K562 (cell line): ENCODE measurements at regions not wholly inside any gene's neighbourhood (a gene's known extent, or its start where the extent isn't known, plus 50 kb on each side); places are given as distances from the start of the nearest gene placed in this dataset.

Experiments
- ATAC-seq: fragments of 200-7000 bp; cut with Tn5 transposase; 3 replicates; pipeline ENCODE4 v1.9.1; 2020; ENCODE audit warnings: moderate library complexity
- BruUV-seq: library from RNA; stranded (reverse); fragments of 400-500 nt; replicated peaks from 2 replicates; lab custom pipeline; 2021; lab: Mats Ljungman, UMichigan
- CTCF ChIA-PET: fragments of 300-600 bp; formaldehyde crosslinking; extraction: SDS; loops from one replicate; lab custom pipeline; 2021; ENCODE audit warnings: low intra/inter-chr PET ratio; lab: Yijun Ruan, JAX
- POLR2A ChIA-PET: fragments of 300-600, 350-650 bp; sonication (Branson Sonifier 250); formaldehyde crosslinking; extraction: SDS; loops from one replicate; lab custom pipeline; 2021; ENCODE audit warnings: antibody characterized with exemption, inconsistent platforms; lab: Yijun Ruan, JAX
- DNase-seq, 4 experiments: peaks; one replicate each; pipeline versions ENCODE4 v3.0.0 to v3.0.0-alpha.2; 2011 to 2018; ENCODE audit warnings: low spot score in 3 of 4, mixed read lengths in 3 of 4; ENCODE audit errors: extremely low read depth in 1 of 4
- FAIRE-seq: peaks from 2 replicates; lab custom pipeline; 2011; peaks lifted over from hg19 to GRCh38; lab: Jason Lieb, UNC
- H2AFZ ChIP-seq: 2 replicates; pipeline ENCODE4 v1.6.0; 2011; ENCODE audit warnings: low read depth, low read length, control low read depth, inconsistent platforms
- H3K27ac ChIP-seq: fragments of 200-600 bp; 3 replicates; pipeline ENCODE4 v1.8.0; 2011; ENCODE audit warnings: low read depth, mild to moderate bottlenecking, control low read depth, inconsistent platforms, low read length, moderate library complexity, mixed read lengths; ENCODE audit errors: extremely low read depth
- H3K27me3 ChIP-seq, 2 experiments: fragments of 300-600 bp in 1 of 2; 2 replicates in 1 of 2; 3 replicates in 1 of 2; pipeline versions ENCODE4 v1.6.0 to v1.8.0; 2011; ENCODE audit warnings: inconsistent platforms in 2 of 2, low read length in 2 of 2, mild to moderate bottlenecking in 1 of 2, mixed read lengths in 1 of 2, moderate library complexity in 1 of 2; ENCODE audit not compliant: control insufficient read depth in 2 of 2, insufficient read depth in 2 of 2
- H3K36me3 ChIP-seq: fragments of 300-600 bp; 3 replicates; pipeline ENCODE4 v1.8.0; 2011; ENCODE audit warnings: mild to moderate bottlenecking, low read length, inconsistent platforms; ENCODE audit not compliant: control insufficient read depth, insufficient read depth
- H3K4me1 ChIP-seq, 2 experiments: fragments of 200-600 bp in 1 of 2; replicated peaks in 1 of 2; 2 replicates in 1 of 2; 3 replicates in 1 of 2; pipeline versions ENCODE4 v1.5.1 to v1.8.0; 2011; ENCODE audit warnings: inconsistent platforms in 2 of 2, low read length in 2 of 2, mild to moderate bottlenecking in 1 of 2, mixed read lengths in 1 of 2, moderate library complexity in 1 of 2; ENCODE audit not compliant: control insufficient read depth in 2 of 2, insufficient read depth in 2 of 2
- H3K4me2 ChIP-seq: 2 replicates; pipeline ENCODE4 v1.6.1; 2011; ENCODE audit warnings: low read length, control low read depth, inconsistent platforms, mixed read lengths; ENCODE audit not compliant: insufficient read depth
- H3K4me3 ChIP-seq: fragments of 200-600 bp; sonication (generic), shearing (Covaris generic); 2 replicates; pipeline ENCODE4 v1.5.1; 2016; ENCODE audit warnings: control low read depth, inconsistent platforms
- H3K79me2 ChIP-seq: fragments of 200-600 bp; 3 replicates; pipeline ENCODE4 v1.8.0; 2011; ENCODE audit warnings: low read length, inconsistent platforms; ENCODE audit not compliant: control insufficient read depth, insufficient read depth
- H3K9ac ChIP-seq, 2 experiments: 2 replicates each; pipeline versions ENCODE4 v1.6.0 to v1.6.1; 2011; ENCODE audit warnings: low read depth in 2 of 2, low read length in 2 of 2, control low read depth in 1 of 2, inconsistent platforms in 1 of 2, mild to moderate bottlenecking in 1 of 2, mixed read lengths in 1 of 2; ENCODE audit not compliant: insufficient read depth in 1 of 2
- H3K9me1 ChIP-seq: one replicate; pipeline ENCODE4 v1.6.0; 2011; ENCODE audit warnings: inconsistent platforms, mild to moderate bottlenecking, low read length, moderate library complexity; ENCODE audit not compliant: control insufficient read depth, insufficient read depth
- H3K9me3 ChIP-seq: replicated peaks from 2 replicates; pipeline ENCODE4 v1.5.1; 2011; ENCODE audit warnings: low read depth, low read length, inconsistent platforms; ENCODE audit not compliant: control insufficient read depth, insufficient read depth
- H4K20me1 ChIP-seq: replicated peaks from 2 replicates; pipeline ENCODE4 v1.6.1; 2011; ENCODE audit warnings: low read length, inconsistent platforms, mixed read lengths; ENCODE audit not compliant: control insufficient read depth, insufficient read depth
- IFI16 ChIP-seq: fragments of 250-450 bp; sonication (Bioruptor Pico); IDR thresholded peaks from 2 replicates; pipeline ENCODE4 v2.1.2; 2022; ENCODE audit warnings: mild to moderate bottlenecking, inconsistent platforms
- KLF13 ChIP-seq: fragments of 450-650 bp; IDR thresholded peaks from 2 replicates; pipeline ENCODE4 v1.6.1; 2016; ENCODE audit warnings: missing genetic modification characterization, low read depth, mild to moderate bottlenecking, missing compliant biosample characterization, moderate library complexity, borderline replicate concordance
- MED1 ChIP-seq: sonication (generic); formaldehyde crosslinking; IDR thresholded peaks from 2 replicates; pipeline ENCODE4 v1.8.1; 2023; ENCODE audit warnings: missing genetic modification reagents, borderline replicate concordance
- PHF8 ChIP-seq: fragments of 200-600 bp; sonication (generic); IDR thresholded peaks from 2 replicates; pipeline ENCODE4 v1.6.1; 2012; ENCODE audit warnings: mixed run types, mild to moderate bottlenecking, inconsistent platforms, low read length, moderate library complexity, borderline replicate concordance
- PTTG1 ChIP-seq: fragments of 450-650 bp; IDR thresholded peaks from 2 replicates; pipeline ENCODE4 v1.6.1; 2016; ENCODE audit warnings: low read depth, mild to moderate bottlenecking, missing genetic modification characterization, missing compliant biosample characterization
- SNAPC5 ChIP-seq: fragments of 250-450 bp; sonication (Bioruptor Pico); IDR thresholded peaks from 2 replicates; pipeline ENCODE4 v1.8.0; 2021; ENCODE audit warnings: moderate library complexity, mild to moderate bottlenecking, inconsistent platforms
- TRIM24 ChIP-seq, 2 experiments: fragments of 450-650 bp; IDR thresholded peaks; 2 replicates each; pipeline ENCODE4 v1.6.1; 2016
- ZKSCAN8 ChIP-seq: fragments of 200-800 bp; sonication (Bioruptor generic); IDR thresholded peaks from 2 replicates; pipeline ENCODE4 v1.6.1; 2016; ENCODE audit warnings: missing genetic modification characterization, missing compliant biosample characterization
- ZNF146 ChIP-seq: IDR thresholded peaks from one replicate; pipeline ENCODE4 v1.6.1; 2018; ENCODE audit warnings: missing compliant biosample characterization; ENCODE audit not compliant: unreplicated experiment
- ZNF639 ChIP-seq, 2 experiments: fragments of 200-800 bp in 1 of 2; sonication (Bioruptor generic) in 1 of 2; sonication (generic) in 1 of 2; formaldehyde crosslinking in 1 of 2; IDR thresholded peaks in 1 of 2; conservative IDR thresholded peaks in 1 of 2; 2 replicates each; pipeline versions ENCODE4 v1.5.0 to v1.6.1; 2016 to 2020; ENCODE audit warnings: missing compliant biosample characterization in 1 of 2, missing genetic modification characterization in 1 of 2, missing genetic modification reagents in 1 of 2
- WGBS: fragments of 100-300 bp; shearing (Covaris generic); methylation state at CpG from one replicate; pipeline ENCODE4 v1.1.6; 2016; ENCODE audit warnings: low coverage, mixed read lengths; ENCODE audit not compliant: insufficient coverage; ENCODE audit errors: missing lambda C conversion rate; 5-methylcytosine and 5-hydroxymethylcytosine counted together
- in situ Hi-C: fragments of 300-500 bp; cut with MboI; formaldehyde crosslinking; loops from 4 replicates; pipeline ENCODE4 v1.15.0; 2018; ENCODE audit warnings: inconsistent platforms, mixed read lengths
- intact Hi-C: fragments of 100-400 bp; cut with micrococcal nuclease; formaldehyde crosslinking; loops from 2 replicates; pipeline ENCODE4 v1.14.2; 2022
- TF ChIP-seq, protein P1 (sequence below), 3 experiments: fragments of 200-800 bp in 1 of 3; sonication (Bioruptor generic) in 1 of 3; sonication (generic) in 1 of 3; formaldehyde crosslinking in 1 of 3; IDR thresholded peaks; 2 replicates each; pipeline versions ENCODE4 v1.6.1 to v1.8.0; 2016 to 2022; ENCODE audit warnings: mild to moderate bottlenecking in 2 of 3, missing compliant biosample characterization in 2 of 3, missing genetic modification characterization in 2 of 3, missing genetic modification reagents in 1 of 3

DNA sequence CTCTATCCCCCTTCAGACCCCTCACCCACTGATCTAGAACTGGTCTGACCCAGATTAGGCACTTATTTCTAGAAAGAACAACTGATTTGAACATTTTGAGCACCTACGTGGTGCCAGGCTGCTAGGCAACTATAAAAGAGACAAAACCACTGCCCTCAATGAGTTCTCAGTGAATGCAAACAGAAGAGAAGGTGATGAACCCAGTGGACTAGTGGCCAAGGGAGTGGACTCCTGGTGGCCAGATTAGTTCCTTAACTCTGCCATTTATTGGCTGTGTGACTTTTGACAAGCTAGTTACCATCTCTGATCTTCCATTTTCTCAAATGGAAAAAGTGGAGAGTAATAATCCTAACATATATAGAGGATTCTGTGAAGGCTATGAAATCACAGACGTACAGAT, 259.1 kb upstream of the SALL1 start (continued):
- no peak for TF ChIP-seq ZNF639 (CRISPR knock-in tag; conservative IDR thresholded peaks at IDR 0.05 in 1 of 2, IDR thresholded peaks at IDR 0.05 in 1 of 2)
- TF ChIP-seq, protein P1, sequence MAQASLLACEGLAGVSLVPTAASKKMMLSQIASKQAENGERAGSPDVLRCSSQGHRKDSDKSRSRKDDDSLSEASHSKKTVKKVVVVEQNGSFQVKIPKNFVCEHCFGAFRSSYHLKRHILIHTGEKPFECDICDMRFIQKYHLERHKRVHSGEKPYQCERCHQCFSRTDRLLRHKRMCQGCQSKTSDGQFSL (CRISPR knock-in tag; IDR thresholded peaks at IDR 0.05) = no peak
- TF ChIP-seq, protein P1 (tag; IDR thresholded peaks at IDR 0.05) = no peak
- no peak for TF ChIP-seq MED1 (CRISPR knock-in tag)
- no peak for TF ChIP-seq ZKSCAN8 (CRISPR knock-in tag)
- no peak for TF ChIP-seq IFI16 (CRISPR knock-in tag)
- no peak for TF ChIP-seq SNAPC5 (CRISPR knock-in tag)

DNA sequence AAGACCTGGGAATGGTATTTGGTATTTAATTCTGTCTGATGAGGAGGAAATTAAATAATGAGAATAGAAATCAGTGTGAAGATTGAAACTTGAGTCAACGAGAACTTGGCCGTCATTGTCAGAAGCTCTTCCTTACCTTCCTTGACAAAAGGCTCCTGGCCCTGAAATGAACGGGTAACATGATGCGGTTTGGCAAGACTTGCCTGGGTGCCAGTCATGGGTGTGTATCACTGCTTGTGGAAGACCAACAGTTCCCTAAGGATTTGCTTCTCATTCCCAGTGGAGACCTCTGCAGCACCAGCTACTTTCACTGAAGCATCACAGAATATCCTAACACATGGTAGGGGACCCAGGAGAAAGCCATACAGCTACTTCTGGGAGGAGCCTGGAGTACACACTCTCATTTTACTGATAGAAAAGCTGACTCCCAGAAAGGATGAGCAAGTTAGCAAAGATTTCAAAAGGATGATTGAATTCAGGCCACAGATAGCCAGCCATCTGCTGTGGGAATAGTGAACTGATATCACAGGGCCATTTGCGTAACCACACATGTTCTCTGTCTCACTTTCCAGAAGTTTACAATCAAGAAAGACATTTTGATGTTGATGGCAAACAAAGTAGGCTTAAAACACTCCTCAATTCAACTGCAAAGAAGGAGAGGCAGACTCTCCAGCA, 258.1 kb upstream of the SALL1 start:
- no peak overlapping the region for H3K4me2 ChIP-seq
- BruUV-seq = no TSS peak
- TF ChIP-seq PTTG1 (tag) = no peak
- no peak for TF ChIP-seq TRIM24 (IDR thresholded peaks at IDR 0.05)
- TF ChIP-seq ZNF146 (CRISPR knock-in tag) = no peak
- TF ChIP-seq PHF8 = no peak
- no peak for TF ChIP-seq KLF13
- TF ChIP-seq, all 486 proteins: peak for 0

More for the DNA sequence above, 258.1 kb upstream of the SALL1 start:
- Histone ChIP-seq H3K79me2 (no peaks in the 10 kb centered on the region), H3K9ac (no peak overlapping the region), H3K36me3 (no peaks in the 10 kb centered on the region), H3K9me1 (no peaks in the 10 kb centered on the region), H3K27ac (no peak overlapping the region), H3K4me3 (no peak overlapping the region), H4K20me1 (no peaks in the 10 kb centered on the region), H3K9me3 (no peaks in the 10 kb centered on the region), H2AFZ (no peak overlapping the region), H3K27me3 (no peaks in the 10 kb centered on the region), H3K4me1 (no peaks in the 10 kb centered on the region)
- in situ Hi-C loops (no loop called here), intact Hi-C loops (no loop called here)
- 2% methylated on average over 5 of the region's 5 CpGs for WGBS
- FAIRE-seq (no peak), ATAC-seq (no peak), DNase-seq (no peak)
- POLR2A ChIA-PET = no interaction called here
- CTCF ChIA-PET = no interaction called here
